ENCODE measurements at regions not wholly inside any gene's neighbourhood (a gene's known extent, or its start where the extent isn't known, plus 50 kb on each side); places are given as distances from the start of the nearest gene placed in this dataset.

GRCh38 chr18:46291149-46291548, 187.0 kb downstream of the HAUS1 start:
- TF ChIP-seq CTCF (IDR thresholded peaks at IDR 0.05) (no peak), POLR2A (IDR thresholded peaks at IDR 0.05) (no peak)
